Activated naive CD4-positive, alpha-beta T cell treated with anti-CD3 and anti-CD28 coated beads, Interleukin-2, amount 50 U/mL, for 72 hours (primary cell): ENCODE measurements at regions not wholly inside any gene's neighbourhood (a gene's known extent, or its start where the extent isn't known, plus 50 kb on each side); places are given as distances from the start of the nearest gene placed in this dataset.

ENCODE experiments used
- ATAC-seq, 2 donors: fragments of 150-1000 bp; cut with Tn5 transposase; 2 replicates each; pipeline ENCODE4 v1.10.0; 2021; ENCODE audit warnings: mild to moderate bottlenecking in 2 of 2, moderate library complexity in 2 of 2
- DNase-seq, 2 donors: peaks; one replicate each; pipeline ENCODE4 v3.0.0; 2021 to 2022; ENCODE audit warnings: low spot score in 2 of 2
- H3K27ac Mint-ChIP-seq, 2 donors: one replicate each; pipeline ENCODE4 v1.8.0; 2022; ENCODE audit warnings: mild to moderate bottlenecking in 2 of 2, mixed read lengths in 2 of 2
- H3K36me3 Mint-ChIP-seq, 2 donors: one replicate each; pipeline ENCODE4 v1.8.0; 2022; ENCODE audit warnings: mixed read lengths in 2 of 2
- H3K9me3 Mint-ChIP-seq, 2 donors: one replicate each; pipeline ENCODE4 v1.8.0; 2022; ENCODE audit warnings: mixed read lengths in 2 of 2

DNA sequence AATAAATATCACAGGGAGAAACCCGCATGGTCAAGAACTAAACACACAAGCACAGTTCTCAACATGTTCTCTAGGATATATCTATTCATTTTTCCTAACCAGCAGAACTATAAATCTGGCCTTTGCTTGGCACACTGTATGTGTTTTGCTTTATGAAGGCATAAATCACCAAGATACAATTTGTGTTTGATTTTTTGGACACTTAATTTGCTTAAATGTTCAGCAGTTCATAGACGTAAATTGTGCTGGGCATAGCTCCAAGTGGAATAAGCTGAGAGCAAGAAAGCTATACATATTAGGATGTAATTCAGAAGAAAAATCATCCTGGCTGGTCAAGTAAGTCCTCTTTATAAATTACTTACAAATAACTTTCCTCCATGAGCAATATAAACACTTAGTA, 341.5 kb upstream of the ATP5MC3 start:
- ATAC-seq (no peak), DNase-seq (no peak)
- Mint-ChIP-seq H3K36me3 (no peaks in the 10 kb centered on the region), H3K27ac (no peak overlapping the region), H3K9me3 (peaks cover 2 to 3% of the 10 kb centered on the region in 2 donors)

DNA sequence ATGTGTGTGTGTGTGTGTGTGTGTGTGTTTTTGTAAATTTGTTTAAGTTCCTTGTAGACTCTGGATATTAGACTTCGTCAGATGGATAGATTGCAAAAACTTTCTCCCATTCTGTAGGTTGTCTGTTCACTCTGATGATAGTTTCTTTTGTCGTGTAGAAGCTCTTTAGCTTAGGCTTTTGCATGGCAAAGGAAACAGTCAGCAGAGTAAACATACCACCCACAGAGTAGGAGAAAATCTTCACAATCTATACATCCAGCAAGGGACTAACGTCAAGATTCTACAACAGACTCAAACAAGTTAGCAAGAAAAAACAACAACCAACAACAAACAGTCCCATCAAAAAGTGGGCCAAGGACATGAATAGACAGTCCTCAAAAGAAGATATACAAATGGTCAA, 336.7 kb upstream of the ATP5MC3 start:
- DNase-seq (no peak), ATAC-seq (no peak)
- Mint-ChIP-seq H3K27ac (no peak overlapping the region), H3K36me3 (no peaks in the 10 kb centered on the region), H3K9me3 (peaks cover 0 to 5% of the 10 kb centered on the region in 2 donors)

DNA sequence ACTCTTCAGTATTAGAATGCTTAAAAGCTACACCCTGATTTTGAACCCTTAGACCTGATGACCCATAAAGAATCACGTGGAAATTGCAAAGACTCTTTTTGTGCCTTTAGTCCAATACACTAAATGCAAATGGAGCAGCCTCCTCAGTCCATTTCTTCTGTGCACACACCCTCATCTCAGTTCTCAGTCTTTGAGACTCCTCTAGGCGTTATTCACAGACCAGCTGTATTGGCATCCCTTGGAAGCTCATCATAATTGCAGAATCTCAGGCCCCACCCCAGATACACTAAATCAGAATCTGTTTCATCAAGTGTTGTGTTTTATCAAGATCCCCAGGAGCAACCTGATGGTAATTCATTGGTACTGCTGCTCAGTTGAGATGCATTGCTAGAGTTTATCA, 335.0 kb upstream of the ATP5MC3 start:
- DNase-seq (no peak), ATAC-seq (no peak)
- no peak overlapping the region for H3K27ac Mint-ChIP-seq
- no peaks in the 10 kb centered on the region for H3K36me3 Mint-ChIP-seq
- peaks cover 9 to 15% of the 10 kb centered on the region in 2 donors for H3K9me3 Mint-ChIP-seq

DNA sequence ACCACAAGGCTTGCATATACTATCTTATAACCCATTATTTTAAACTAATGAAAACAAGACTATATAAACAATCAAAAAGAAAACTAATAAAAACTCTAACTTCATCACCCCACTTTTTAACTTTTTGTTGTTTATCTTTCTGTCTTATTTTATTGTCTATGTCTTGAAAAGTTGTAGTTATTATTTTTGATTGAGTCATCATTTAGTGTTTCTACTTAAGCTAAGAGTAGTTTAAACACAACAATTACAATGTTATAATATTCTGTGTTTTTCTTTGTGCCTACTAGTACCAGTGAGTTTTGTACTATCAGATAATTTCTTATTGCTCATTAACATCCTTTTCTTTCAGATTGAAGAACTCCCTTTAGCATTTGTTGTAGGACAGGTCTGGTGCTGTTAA, 318.7 kb upstream of the ATP5MC3 start:
- ATAC-seq (no peak), DNase-seq (no peak)
- H3K9me3 Mint-ChIP-seq: peaks cover 4 to 15% of the 10 kb centered on the region in 2 donors
- H3K27ac Mint-ChIP-seq: no peak overlapping the region
- H3K36me3 Mint-ChIP-seq: no peaks in the 10 kb centered on the region

DNA sequence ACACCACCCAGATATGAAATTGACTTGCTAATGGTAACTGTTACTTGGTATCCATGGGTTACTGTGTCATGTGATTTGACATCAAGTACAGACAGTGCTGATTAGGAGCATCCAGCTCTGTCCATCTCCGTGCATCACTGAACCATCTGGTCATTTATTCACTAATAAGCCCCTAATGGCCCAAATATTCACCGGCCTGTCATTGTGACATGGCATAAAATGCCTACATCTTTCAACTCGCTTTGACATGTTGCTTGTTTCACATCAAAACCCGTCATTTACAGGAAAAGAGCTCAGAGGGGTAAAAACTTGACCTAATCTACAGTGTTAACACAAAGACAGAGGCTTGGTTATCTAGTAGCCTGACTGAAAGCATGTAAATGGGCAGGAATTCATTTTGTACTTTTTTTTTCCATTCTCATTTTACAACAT, 308.9 kb upstream of the ATP5MC3 start:
- no peak overlapping the region for H3K27ac Mint-ChIP-seq
- ATAC-seq: no peak
- no peak for DNase-seq
- H3K36me3 Mint-ChIP-seq: no peaks in the 10 kb centered on the region
- H3K9me3 Mint-ChIP-seq: peaks cover 4 to 15% of the 10 kb centered on the region in 2 donors

DNA sequence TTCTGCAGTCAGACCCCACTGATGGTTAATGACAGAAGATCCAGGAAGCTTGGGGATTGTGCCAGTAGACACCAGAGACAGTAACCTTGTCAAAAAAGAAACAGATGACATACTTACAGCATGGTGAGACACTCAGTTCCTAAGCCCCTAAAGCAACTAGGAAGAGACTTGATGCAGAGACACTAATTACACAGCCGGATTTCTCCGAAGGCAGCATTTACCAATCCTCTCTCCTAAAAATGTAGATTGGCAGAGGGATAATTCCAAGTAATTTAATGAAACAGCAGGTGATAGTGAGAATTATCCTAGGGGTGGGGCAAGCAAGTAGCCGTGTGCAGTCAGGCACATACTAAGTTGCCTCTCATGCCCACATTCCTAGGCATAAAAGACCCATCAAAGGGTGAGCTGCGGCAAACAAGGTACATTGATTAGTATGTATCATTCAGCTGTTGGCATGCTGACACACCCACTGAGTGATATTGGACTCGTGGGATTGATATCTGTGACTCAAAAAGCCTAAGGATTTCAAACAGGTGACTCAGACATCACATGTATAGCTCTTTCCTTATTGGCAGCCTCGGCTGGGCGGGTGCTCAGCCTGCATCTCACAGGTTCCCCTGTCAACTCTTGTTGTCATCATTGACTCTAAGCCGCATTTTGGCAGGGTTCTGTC, 296.7 kb upstream of the ATP5MC3 start:
- ATAC-seq (no peak), DNase-seq (no peak)
- Mint-ChIP-seq H3K9me3 (no peaks in the 10 kb centered on the region), H3K27ac (no peak overlapping the region), H3K36me3 (no peaks in the 10 kb centered on the region)

DNA sequence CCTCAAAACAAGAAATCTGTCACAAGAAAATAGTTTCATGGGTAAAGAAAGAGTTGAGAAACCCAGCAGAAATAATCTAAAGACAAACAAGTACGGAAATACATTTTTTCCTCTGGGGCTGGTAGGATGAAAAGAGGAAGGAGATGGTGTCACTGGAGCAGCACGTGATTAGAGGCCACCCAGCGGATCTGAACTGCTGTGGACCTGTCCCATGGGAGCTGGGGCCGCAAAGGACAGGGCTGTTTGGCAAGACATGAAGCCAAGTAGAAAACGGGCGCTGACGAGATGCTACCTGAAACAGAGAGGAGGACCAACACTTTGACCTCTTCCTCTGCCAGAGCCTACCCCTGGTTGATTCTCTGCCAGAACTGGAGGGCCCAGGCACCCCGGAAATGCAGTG, 295.4 kb upstream of the ATP5MC3 start:
- no peak for ATAC-seq
- Mint-ChIP-seq H3K36me3 (no peaks in the 10 kb centered on the region), H3K27ac (no peak overlapping the region), H3K9me3 (peaks cover 0 to 4% of the 10 kb centered on the region in 2 donors)
- no peak for DNase-seq

DNA sequence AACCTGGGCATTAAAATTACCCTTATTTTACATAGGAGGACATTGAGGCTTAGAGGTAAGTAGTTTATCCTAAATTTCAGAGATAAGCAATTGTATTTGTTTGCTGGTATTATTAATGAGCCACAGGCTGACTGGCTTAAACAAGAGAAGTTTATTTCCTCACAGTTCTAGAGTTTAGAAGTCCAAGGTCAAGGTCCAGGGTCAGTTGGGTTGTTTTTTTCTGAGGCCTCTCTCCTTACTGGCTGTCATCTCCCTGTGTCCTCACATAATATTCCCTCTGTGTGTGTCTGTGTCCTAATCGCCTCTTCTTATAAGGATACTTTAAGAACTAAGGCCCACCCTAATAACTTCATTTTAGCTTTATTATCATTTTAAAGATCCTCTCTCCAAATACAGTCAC, 294.9 kb upstream of the ATP5MC3 start:
- Mint-ChIP-seq H3K36me3 (no peaks in the 10 kb centered on the region), H3K9me3 (peaks cover 0 to 4% of the 10 kb centered on the region in 2 donors), H3K27ac (no peak overlapping the region)
- ATAC-seq (no peak), DNase-seq (no peak)

DNA sequence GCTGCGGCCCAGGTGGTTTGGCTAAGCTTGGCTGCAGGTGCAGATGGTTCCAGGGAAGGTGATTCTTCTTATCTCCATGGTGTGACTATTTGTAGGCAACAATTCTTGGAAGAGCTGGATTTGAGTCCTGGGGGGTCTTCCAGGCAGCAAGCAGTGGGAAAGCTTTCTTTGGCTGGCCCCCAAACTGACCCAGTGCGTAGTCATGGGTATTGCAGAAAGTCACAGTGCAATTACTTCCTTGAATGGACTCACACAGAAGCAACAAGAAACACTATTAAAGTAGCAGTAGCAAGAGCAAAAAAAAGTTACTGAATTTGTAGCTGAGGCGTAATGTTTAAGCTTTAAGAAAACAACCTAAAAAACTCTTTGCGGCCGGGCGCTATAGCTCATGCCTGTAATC, 293.6 kb upstream of the ATP5MC3 start:
- Mint-ChIP-seq H3K36me3 (no peaks in the 10 kb centered on the region), H3K27ac (no peak overlapping the region), H3K9me3 (peaks cover 0 to 4% of the 10 kb centered on the region in 2 donors)
- ATAC-seq (no peak), DNase-seq (no peak)

DNA sequence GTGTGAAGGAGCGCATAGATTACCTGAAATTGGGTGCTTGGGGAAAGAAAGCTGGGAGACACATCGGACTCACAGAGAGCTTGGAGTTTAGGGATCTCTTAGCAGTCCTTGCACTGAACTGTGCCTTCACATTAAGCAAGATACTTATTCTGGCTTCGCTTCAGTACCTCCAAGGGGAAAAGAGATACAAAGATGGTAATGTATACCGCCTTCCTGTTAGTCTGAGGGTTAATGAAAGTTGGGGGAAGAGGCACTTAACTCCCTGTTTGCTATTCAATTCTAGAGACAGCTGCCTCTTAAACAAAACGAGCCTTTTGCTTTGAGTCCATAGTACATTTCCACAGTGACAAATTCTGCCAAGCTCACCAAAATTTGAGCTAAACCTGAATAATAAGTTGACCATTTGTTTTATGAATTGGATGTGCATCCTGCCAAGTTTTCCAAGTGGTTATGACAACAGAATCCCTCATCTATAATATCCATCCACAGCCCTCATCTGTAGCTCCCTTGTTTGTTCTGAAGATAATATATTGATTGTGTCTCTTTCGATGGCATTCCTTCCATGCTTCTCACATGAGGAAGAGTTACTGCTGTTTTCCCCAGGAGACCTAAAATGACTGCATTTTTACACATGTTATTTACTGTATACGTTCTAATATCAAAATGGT, 287.1 kb upstream of the ATP5MC3 start:
- no peak for ATAC-seq
- Mint-ChIP-seq H3K36me3 (no peaks in the 10 kb centered on the region), H3K27ac (no peak overlapping the region), H3K9me3 (peaks cover 0 to 4% of the 10 kb centered on the region in 2 donors)
- DNase-seq: no peak

DNA sequence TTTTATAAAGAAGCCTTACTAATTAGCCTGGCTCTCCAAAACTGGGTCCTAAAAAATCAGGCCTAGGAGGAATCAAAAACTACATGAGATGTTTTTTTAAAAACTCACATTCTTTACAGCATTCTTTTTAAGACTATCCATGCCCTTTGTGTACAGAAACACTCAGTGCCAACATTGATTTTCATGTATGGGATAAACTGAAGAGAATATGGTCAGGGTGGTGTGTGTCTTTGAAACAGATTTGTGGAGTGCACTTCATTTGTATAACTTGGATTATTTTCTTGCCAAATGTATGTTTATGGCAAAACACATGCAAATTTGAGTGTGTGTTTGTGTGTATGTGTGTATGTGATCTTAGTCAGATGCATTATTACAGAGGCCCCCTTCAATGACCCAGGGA, 283.6 kb upstream of the ATP5MC3 start:
- DNase-seq: no peak
- ATAC-seq: no peak
- H3K27ac Mint-ChIP-seq: no peak overlapping the region
- H3K36me3 Mint-ChIP-seq: peaks cover under 1 to 5% of the 10 kb centered on the region in 2 donors
- peaks cover 0 to under 1% of the 10 kb centered on the region in 2 donors for H3K9me3 Mint-ChIP-seq

DNA sequence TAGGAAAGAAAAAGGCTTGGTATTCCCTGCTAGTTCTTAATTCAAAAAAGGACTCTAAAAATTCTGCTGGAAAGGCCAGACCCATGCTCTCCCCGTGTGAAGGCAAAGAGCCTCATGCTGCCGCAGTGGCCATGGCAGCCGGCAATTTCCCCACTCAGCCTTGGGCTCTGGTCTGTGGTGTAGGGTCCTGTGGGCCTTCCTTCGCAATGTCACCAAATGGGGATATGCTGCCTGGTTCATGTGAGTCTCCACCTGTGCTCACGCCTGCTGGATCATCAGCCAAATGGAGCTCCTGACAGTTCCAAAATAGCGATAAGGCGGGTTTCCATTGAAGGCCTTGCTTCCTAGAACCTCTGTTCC, 282.8 kb upstream of the ATP5MC3 start:
- ATAC-seq: no peak
- peaks cover 5 to 6% of the 10 kb centered on the region in 2 donors for H3K36me3 Mint-ChIP-seq
- H3K27ac Mint-ChIP-seq: no peak overlapping the region
- H3K9me3 Mint-ChIP-seq: peaks cover 0 to 6% of the 10 kb centered on the region in 2 donors
- no peak for DNase-seq

DNA sequence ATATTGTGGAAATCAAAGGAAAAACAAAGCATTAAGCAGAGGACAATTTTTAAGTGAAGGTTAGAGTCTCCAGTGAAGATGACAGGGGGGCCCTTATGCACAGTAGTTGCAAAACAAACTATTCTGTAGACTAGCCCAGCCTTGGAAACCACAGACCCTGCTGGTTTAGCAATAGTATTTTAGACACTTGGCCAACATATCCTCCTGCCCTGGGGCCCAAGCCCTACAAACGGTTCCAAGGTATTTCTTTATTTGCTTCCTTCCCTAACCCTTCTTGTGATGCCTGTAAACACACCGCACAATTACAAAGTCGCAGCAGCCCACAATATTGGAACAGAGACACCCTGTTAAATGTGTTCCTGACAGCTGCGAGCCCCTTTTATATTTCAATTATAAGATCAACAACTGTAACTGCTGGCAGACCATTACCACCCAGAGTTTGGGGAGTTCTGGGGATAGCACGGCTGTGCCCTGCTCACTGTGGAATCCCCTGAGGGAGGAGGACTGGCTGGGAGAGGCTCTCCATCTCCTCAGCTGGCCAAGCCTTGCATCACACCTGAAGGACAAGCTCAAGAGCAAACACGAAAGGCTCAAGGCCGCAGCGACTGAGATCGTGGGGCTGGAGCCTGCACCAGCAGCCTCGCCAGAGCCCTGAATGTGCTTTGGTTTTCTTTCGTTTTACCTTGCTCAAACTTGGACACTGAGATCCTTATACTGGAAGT, 282.2 kb upstream of the ATP5MC3 start:
- DNase-seq (no peak), ATAC-seq (no peak)
- peaks cover 0 to 6% of the 10 kb centered on the region in 2 donors for H3K9me3 Mint-ChIP-seq
- no peak overlapping the region for H3K27ac Mint-ChIP-seq
- H3K36me3 Mint-ChIP-seq: peaks cover 5 to 6% of the 10 kb centered on the region in 2 donors

DNA sequence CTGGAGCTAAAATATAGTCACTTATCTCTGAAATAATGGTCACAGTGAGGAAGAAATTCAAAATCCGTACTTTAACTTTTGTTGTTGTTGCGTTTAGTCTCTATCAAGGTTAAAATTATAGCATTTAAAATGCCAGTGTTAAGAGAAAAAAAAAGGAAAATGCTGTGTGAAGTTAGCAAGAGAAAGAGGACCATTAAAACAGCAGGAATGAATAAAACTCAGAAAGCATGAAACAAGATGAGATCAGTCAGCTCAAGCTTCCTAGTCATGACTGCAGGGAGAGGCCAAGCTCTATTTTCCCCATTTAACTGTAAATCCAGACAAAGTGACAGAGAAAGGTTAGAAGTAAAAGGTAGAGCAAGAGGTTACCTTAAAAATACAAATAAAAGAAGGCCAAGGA, 281.7 kb upstream of the ATP5MC3 start:
- H3K27ac Mint-ChIP-seq: no peak overlapping the region
- no peak for ATAC-seq
- H3K36me3 Mint-ChIP-seq: peaks cover 5 to 6% of the 10 kb centered on the region in 2 donors

DNA sequence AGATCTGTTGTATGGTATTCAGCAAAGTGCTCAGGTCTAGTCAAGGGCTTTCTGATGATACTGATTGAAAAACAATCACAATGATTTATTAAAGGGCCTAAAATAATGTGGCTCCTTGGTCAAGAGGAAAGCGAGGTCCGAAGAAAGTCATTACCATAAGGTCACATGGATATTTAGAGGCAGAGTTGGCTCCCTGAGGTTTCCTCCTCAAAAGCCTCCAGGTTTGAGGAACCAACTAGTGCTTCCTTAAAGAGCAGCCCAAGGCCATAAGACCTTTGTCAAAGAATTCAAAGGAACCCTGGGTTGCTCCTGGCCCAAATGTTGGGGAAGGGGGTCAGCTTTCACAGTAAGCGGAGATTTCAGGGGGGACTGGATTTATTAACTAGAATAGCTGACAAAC, 280.7 kb upstream of the ATP5MC3 start:
- ATAC-seq: no peak
- no peak for DNase-seq
- H3K9me3 Mint-ChIP-seq: peaks cover 0 to 6% of the 10 kb centered on the region in 2 donors
- H3K27ac Mint-ChIP-seq: no peak overlapping the region
- H3K36me3 Mint-ChIP-seq: peaks cover 5 to 6% of the 10 kb centered on the region in 2 donors

More for the DNA sequence above, 281.7 kb upstream of the ATP5MC3 start:
- peaks cover 0 to 6% of the 10 kb centered on the region in 2 donors for H3K9me3 Mint-ChIP-seq
- DNase-seq: no peak

DNA sequence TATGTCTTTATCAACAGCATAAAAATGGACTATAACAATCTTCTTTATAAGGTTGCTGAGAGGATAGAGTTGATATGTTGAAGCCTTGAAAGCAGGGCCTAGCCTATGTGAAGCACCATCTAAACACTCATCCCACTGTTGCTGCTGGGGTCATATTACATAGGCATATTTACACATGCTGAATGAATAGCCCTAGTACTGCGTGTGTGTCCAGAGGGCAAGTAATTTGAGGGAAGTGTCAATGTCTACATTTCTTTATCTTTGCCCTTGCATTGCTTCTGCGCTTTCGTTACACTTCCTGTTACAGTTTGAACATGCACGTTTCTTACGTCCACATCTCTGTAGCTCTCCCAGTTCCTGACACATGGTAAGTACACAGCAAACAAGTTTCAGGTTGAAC, 280.3 kb upstream of the ATP5MC3 start:
- DNase-seq (no peak), ATAC-seq (no peak)
- H3K27ac Mint-ChIP-seq: no peak overlapping the region
- peaks cover 5 to 6% of the 10 kb centered on the region in 2 donors for H3K36me3 Mint-ChIP-seq
- H3K9me3 Mint-ChIP-seq: peaks cover 0 to 6% of the 10 kb centered on the region in 2 donors

DNA sequence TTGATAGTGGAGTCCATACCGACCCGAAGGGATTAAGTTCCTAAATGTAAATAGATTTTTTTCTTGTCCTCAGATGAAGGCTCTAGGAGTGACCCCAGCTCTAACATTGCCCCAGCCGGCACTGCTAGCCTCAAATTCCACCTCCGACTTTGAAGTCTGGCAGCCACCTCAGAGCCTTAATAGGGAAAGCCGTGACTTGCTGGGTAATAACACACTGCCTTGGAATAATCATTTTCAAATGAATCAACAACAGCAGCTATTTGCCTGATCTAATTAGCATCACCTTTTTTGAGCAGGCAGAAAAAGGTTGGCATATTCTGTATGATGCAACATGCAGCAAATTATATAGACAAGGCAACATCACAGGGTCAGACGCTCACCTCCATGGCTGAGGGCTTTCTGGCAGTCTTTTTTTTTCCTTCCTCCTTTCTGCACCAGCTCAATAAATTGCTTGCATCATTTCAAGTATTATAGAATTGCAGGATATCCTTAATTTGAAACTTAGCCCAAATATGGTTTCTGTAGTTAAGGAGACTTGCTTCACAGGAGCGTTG, 276.5 kb upstream of the ATP5MC3 start:
- ATAC-seq (no peak), DNase-seq (no peak)
- H3K27ac Mint-ChIP-seq: no peak overlapping the region
- H3K9me3 Mint-ChIP-seq: peaks cover 0 to 6% of the 10 kb centered on the region in 2 donors
- peaks cover 5 to 6% of the 10 kb centered on the region in 2 donors for H3K36me3 Mint-ChIP-seq
